Upper lobe of right lung (tissue), 1 donor: ENCODE measurements at regions not wholly inside any gene's neighbourhood (a gene's known extent, or its start where the extent isn't known, plus 50 kb on each side); places are given as distances from the start of the nearest gene placed in this dataset.

ENCODE experiments used
- ATAC-seq: fragments of 200-7000 bp; cut with Tn5 transposase; one replicate; pipeline ENCODE4 v1.9.1; 2020; ENCODE audit warnings: mild to moderate bottlenecking, moderate library complexity
- DNase-seq: peaks from one replicate; pipeline ENCODE4 v3.0.0-alpha.2; 2020
- H3K27ac ChIP-seq: fragments of 200-600 bp; one replicate; pipeline ENCODE4 v1.8.0; 2022
- H3K27me3 ChIP-seq: fragments of 200-600 bp; one replicate; pipeline ENCODE4 v1.8.0; 2022; ENCODE audit warnings: mild to moderate bottlenecking
- H3K36me3 ChIP-seq: fragments of 200-600 bp; one replicate; pipeline ENCODE4 v1.8.0; 2022
- H3K4me1 ChIP-seq: fragments of 200-600 bp; one replicate; pipeline ENCODE4 v1.8.0; 2022
- H3K4me3 ChIP-seq: fragments of 200-600 bp; one replicate; pipeline ENCODE4 v1.8.0; 2022; ENCODE audit warnings: mild to moderate bottlenecking
- H3K9me3 ChIP-seq: fragments of 200-600 bp; one replicate; pipeline ENCODE4 v1.8.0; 2022
- CTCF ChIP-seq: fragments of 200-600 bp; IDR thresholded peaks from one replicate; pipeline ENCODE4 v1.8.0; 2022; ENCODE audit warnings: antibody characterized with exemption
- intact Hi-C: fragments of 100-400 bp; cut with DNase I; formaldehyde crosslinking; loops from one replicate; pipeline ENCODE4 v1.11.0; 2022
- donor health status: DM: no; HTN: yes; CAD: no; lungs with severe emphysema.

DNA sequence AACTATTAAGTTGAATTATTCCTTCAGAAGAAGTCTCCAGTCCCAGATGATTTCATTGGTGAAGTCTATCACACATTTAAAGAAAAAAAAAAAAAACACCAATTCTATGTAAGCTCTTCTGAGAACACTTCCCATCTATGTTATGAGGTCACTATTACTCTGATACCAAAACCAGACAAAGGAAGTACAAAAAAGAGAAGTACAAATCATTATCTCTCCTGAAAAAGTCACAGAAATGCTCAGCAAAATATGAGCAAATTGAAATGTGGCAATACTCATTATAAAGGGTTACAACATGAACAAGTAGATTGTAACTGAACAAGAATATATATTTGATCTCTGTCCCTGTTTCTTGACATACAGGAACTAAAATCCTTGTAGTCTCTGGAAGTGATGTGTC lies 280.4 kb downstream of the TLE1 start:
- DNase-seq = no peak
- no peaks in the 10 kb centered on the region for H3K36me3 ChIP-seq
- H3K9me3 ChIP-seq = no peaks in the 10 kb centered on the region
- no peaks in the 10 kb centered on the region for H3K4me1 ChIP-seq
- no peak overlapping the region for H3K4me3 ChIP-seq
- no peak for TF ChIP-seq CTCF
- H3K27me3 ChIP-seq = no peaks in the 10 kb centered on the region
- peak; percentile 45 for ATAC-seq
- H3K27ac ChIP-seq = no peak overlapping the region
- intact Hi-C loops = no loop called here

DNA sequence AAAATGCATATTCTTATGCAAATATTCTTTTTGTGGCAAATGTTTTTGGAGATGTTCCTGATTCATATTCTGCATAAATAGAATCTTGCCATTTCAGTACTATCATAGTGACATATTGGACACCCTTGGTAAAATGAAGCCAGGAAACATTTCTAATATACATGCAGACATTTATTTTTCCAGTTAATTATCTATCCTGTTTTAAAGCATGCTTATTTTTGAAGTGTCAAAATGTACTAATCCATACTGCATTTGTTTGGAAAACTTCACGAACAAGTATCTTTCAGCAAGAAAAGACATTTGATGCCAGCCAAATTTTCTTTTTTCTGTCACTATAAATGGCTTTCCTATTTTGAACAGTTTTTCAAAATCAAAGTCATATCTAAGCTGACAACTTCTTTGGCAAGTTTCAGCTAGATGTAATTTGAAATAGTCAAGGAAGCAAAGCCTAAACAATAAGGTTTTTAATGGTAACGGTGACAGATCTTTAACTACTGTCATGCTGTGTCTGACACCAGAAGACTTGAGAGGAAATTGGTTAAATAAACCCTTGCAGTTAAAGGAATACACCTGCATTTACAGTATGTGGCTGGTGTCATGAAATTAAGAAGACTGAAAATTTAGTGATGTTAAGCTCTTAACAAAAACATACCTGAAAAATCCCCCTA lies 284.3 kb downstream of the TLE1 start:
- no peak for TF ChIP-seq CTCF
- no peaks in the 10 kb centered on the region for H3K4me1 ChIP-seq

DNA sequence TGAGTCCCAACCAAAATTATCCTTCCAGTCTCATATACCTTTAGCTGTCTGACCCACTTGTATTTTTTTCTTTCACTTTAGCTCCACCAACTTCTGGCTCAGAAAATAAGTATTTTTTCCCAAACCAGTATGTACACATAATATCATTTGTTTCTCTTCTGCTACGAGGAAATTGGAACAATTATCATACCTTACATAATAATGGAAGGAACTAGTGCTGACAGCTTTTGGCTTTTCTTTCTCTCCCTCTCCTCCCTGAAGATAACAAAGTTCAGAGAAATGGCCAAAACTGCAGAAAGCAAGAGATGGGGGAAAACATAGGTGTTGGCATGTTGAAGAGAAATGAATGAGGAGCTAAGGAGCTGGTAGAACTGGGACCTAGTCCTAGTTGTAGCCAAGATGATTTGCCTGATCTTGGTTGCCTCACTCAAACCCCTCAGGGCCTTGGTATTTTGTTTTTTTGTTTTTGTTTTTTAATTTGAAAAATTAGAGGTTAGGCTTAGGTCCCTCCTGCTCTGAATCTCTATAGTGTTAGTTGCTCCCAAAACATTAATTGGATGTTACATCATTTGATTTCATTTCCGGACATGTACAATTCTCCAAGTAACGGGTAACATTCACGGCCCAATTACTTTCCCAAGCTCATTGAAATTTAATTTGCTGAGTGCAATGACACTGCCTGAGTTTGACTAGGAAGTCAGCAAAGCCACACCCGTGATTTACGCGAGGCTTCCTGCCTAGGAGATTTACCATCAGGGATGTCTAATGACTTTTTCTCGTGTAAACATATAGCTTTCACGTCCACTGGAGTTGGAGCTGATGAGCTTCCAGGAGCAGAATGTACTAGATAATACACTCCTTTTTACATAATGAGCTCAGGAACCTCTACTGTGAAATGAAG lies 291.6 kb downstream of the TLE1 start:
- no peak for ATAC-seq

More for the DNA sequence above, 284.3 kb downstream of the TLE1 start:
- H3K27ac ChIP-seq = no peak overlapping the region
- intact Hi-C loops = no loop called here
- no peaks in the 10 kb centered on the region for H3K27me3 ChIP-seq
- ATAC-seq (no peak), DNase-seq (no peak)
- no peaks in the 10 kb centered on the region for H3K9me3 ChIP-seq
- H3K4me3 ChIP-seq = no peak overlapping the region
- no peaks in the 10 kb centered on the region for H3K36me3 ChIP-seq

GRCh38 chr9:81396528-81396927 lies 292.8 kb downstream of the TLE1 start:
- no peaks in the 10 kb centered on the region for H3K27me3 ChIP-seq
- H3K4me1 ChIP-seq = no peaks in the 10 kb centered on the region
- DNase-seq = no peak
- ATAC-seq = no peak
- intact Hi-C loops = no loop called here
- no peaks in the 10 kb centered on the region for H3K36me3 ChIP-seq
- no peaks in the 10 kb centered on the region for H3K9me3 ChIP-seq
- TF ChIP-seq CTCF = no peak
- no peak overlapping the region for H3K27ac ChIP-seq
- no peak overlapping the region for H3K4me3 ChIP-seq

More for the DNA sequence above, 291.6 kb downstream of the TLE1 start:
- Histone ChIP-seq H3K27ac (no peak overlapping the region), H3K9me3 (no peaks in the 10 kb centered on the region), H3K4me3 (no peak overlapping the region), H3K36me3 (no peaks in the 10 kb centered on the region), H3K27me3 (no peaks in the 10 kb centered on the region), H3K4me1 (no peaks in the 10 kb centered on the region)
- DNase-seq = no peak
- TF ChIP-seq CTCF = no peak
- intact Hi-C loops = no loop called here

- TF ChIP-seq CTCF = no peak
- ATAC-seq = no peak
Observed at GRCh38 chr9:81395676-81396054, 293.7 kb downstream of the TLE1 start.

More at GRCh38 chr9:81395676-81396054, 293.7 kb downstream of the TLE1 start:
- no peaks in the 10 kb centered on the region for H3K36me3 ChIP-seq
- H3K4me1 ChIP-seq = no peaks in the 10 kb centered on the region
- no peak for DNase-seq
- H3K27me3 ChIP-seq = no peaks in the 10 kb centered on the region
- no peak overlapping the region for H3K27ac ChIP-seq
- no peak overlapping the region for H3K4me3 ChIP-seq
- H3K9me3 ChIP-seq = no peaks in the 10 kb centered on the region
- intact Hi-C loops = no loop called here
